WERI-Rb-1 (cell line): ENCODE measurements at regions not wholly inside any gene's neighbourhood (a gene's known extent, or its start where the extent isn't known, plus 50 kb on each side); places are given as distances from the start of the nearest gene placed in this dataset.
A peak's percentile ranks its signal among the peaks of the same experiment; 100 is the strongest.

Experiments
- DNase-seq: peaks from one replicate; pipeline ENCODE4 v3.0.0-alpha.2; 2020
- H3K27ac ChIP-seq: fragments of 250-450 bp; sonication (Bioruptor Pico); 2 replicates; pipeline ENCODE4 v1.5.1; 2020; ENCODE audit warnings: mild to moderate bottlenecking, moderate library complexity
- H3K27me3 ChIP-seq: fragments of 250-450 bp; sonication (Bioruptor Pico); 2 replicates; pipeline ENCODE4 v1.5.1; 2021; ENCODE audit warnings: mild to moderate bottlenecking, low read depth, moderate library complexity; ENCODE audit not compliant: insufficient read depth, severe bottlenecking
- H3K36me3 ChIP-seq: fragments of 250-450 bp; sonication (Bioruptor Pico); 2 replicates; pipeline ENCODE4 v1.5.1; 2020; ENCODE audit warnings: mild to moderate bottlenecking, moderate library complexity
- H3K4me3 ChIP-seq: 2 replicates; pipeline ENCODE4 v1.5.1; 2011; ENCODE audit warnings: low read depth, mild to moderate bottlenecking, control low read depth, low read length
- H3K9me3 ChIP-seq: fragments of 250-450 bp; sonication (Bioruptor Pico); 2 replicates; pipeline ENCODE4 v1.5.1; 2021; ENCODE audit warnings: mild to moderate bottlenecking, moderate library complexity; ENCODE audit not compliant: severe bottlenecking
- CTCF ChIP-seq: IDR thresholded peaks from 2 replicates; pipeline ENCODE4 v1.5.1; 2011; ENCODE audit warnings: low read depth, mild to moderate bottlenecking, control low read depth, inconsistent platforms, low read length

GRCh38 chr11:115884800-115885534 is 380.8 kb upstream of the CADM1 start:
- Histone ChIP-seq H3K27ac (peak overlapping the region; percentile 15; the same call in 1 of the 2 replicates), H3K9me3 (peaks cover 7% of the 10 kb centered on the region), H3K36me3 (no peaks in the 10 kb centered on the region), H3K27me3 (no peaks in the 10 kb centered on the region), H3K4me3 (no peak overlapping the region)
- TF ChIP-seq CTCF, result no peak
- peak; percentile 65 for DNase-seq

- no peak for TF ChIP-seq CTCF
- no peak for DNase-seq
- H3K27me3 ChIP-seq, result no peaks in the 10 kb centered on the region
- H3K4me3 ChIP-seq, result no peak overlapping the region
- no peaks in the 10 kb centered on the region for H3K9me3 ChIP-seq
- no peaks in the 10 kb centered on the region for H3K36me3 ChIP-seq
- H3K27ac ChIP-seq, result no peak overlapping the region
Measured at GRCh38 chr11:115874843-115875242, 370.6 kb upstream of the CADM1 start.

GRCh38 chr11:115873813-115874212 is 369.6 kb upstream of the CADM1 start:
- Histone ChIP-seq H3K36me3 (no peaks in the 10 kb centered on the region), H3K9me3 (no peaks in the 10 kb centered on the region), H3K27me3 (no peaks in the 10 kb centered on the region), H3K27ac (no peak overlapping the region), H3K4me3 (no peak overlapping the region)
- TF ChIP-seq CTCF, result no peak
- DNase-seq, result no peak

GRCh38 chr11:115872416-115872815 is 368.2 kb upstream of the CADM1 start:
- Histone ChIP-seq H3K27ac (no peak overlapping the region), H3K4me3 (no peak overlapping the region), H3K36me3 (no peaks in the 10 kb centered on the region), H3K9me3 (no peaks in the 10 kb centered on the region), H3K27me3 (no peaks in the 10 kb centered on the region)
- no peak for DNase-seq
- TF ChIP-seq CTCF, result no peak

GRCh38 chr11:115871161-115871760 is 367.0 kb upstream of the CADM1 start:
- Histone ChIP-seq H3K4me3 (no peak overlapping the region), H3K9me3 (no peaks in the 10 kb centered on the region), H3K27ac (no peak overlapping the region), H3K27me3 (no peaks in the 10 kb centered on the region), H3K36me3 (no peaks in the 10 kb centered on the region)
- DNase-seq, result peak; percentile 71
- TF ChIP-seq CTCF, result no peak
